Dendritic cell treated with granulocyte-macrophage colony-stimulating factor and Interleukin-4, amounts not matched to agents 40 ng/mL and 50 ng/mL, for 4 days (primary cell): ENCODE measurements at regions not wholly inside any gene's neighbourhood (a gene's known extent, or its start where the extent isn't known, plus 50 kb on each side); places are given as distances from the start of the nearest gene placed in this dataset.
"Not testable (repeated sequence)": the region's sequence is repeated elsewhere in the genome, so short reads cannot be mapped to it uniquely, and the experiment has no call there.

Experiments
- H3K27ac Mint-ChIP-seq: one replicate; pipeline ENCODE4 v1.8.0; 2022; ENCODE audit warnings: mild to moderate bottlenecking, mixed read lengths
- H3K27me3 Mint-ChIP-seq: one replicate; pipeline ENCODE4 v1.8.0; 2022; ENCODE audit warnings: mild to moderate bottlenecking, mixed read lengths
- H3K36me3 Mint-ChIP-seq: one replicate; pipeline ENCODE4 v1.8.0; 2022; ENCODE audit warnings: low read depth, mixed read lengths
- H3K4me1 Mint-ChIP-seq: one replicate; pipeline ENCODE4 v1.8.0; 2022; ENCODE audit warnings: low read depth, mixed read lengths
- H3K4me3 Mint-ChIP-seq: one replicate; pipeline ENCODE4 v1.8.0; 2022; ENCODE audit warnings: mild to moderate bottlenecking, moderate library complexity, mixed read lengths
- H3K9me3 Mint-ChIP-seq: one replicate; pipeline ENCODE4 v1.8.0; 2022; ENCODE audit warnings: mixed read lengths
- intact Hi-C: fragments of 100-400 bp; cut with micrococcal nuclease; formaldehyde crosslinking; loops from one replicate; pipeline ENCODE4 v1.15.0; 2022

DNA sequence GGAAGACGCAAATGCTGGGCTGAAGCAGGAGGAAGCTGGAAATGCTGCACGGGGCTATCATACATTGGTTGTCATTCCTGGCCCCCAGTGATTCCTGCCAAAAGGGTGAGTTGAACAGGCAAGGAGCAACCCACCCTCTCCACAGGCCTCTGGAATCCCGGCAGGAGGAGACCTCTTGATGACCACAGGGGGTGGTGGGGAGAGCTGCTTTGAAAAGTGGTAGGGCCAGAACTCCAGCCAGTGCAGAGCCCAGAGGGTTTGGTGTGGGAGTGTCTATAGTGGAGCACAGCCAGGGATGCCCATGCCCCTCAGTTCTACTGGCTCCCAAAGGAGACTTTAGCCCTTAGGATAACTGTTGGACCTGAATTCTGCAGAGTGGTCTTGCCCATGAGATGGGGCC lies 89.2 kb downstream of the SAMD9 start:
- H3K27ac Mint-ChIP-seq, result no peak overlapping the region
- H3K36me3 Mint-ChIP-seq, result no peaks in the 10 kb centered on the region
- H3K27me3 Mint-ChIP-seq, result no peaks in the 10 kb centered on the region
- H3K4me3 Mint-ChIP-seq, result no peak overlapping the region
- H3K4me1 Mint-ChIP-seq, result no peaks in the 10 kb centered on the region
- peaks cover 25% of the 10 kb centered on the region for H3K9me3 Mint-ChIP-seq
- intact Hi-C loops, result no loop called here

DNA sequence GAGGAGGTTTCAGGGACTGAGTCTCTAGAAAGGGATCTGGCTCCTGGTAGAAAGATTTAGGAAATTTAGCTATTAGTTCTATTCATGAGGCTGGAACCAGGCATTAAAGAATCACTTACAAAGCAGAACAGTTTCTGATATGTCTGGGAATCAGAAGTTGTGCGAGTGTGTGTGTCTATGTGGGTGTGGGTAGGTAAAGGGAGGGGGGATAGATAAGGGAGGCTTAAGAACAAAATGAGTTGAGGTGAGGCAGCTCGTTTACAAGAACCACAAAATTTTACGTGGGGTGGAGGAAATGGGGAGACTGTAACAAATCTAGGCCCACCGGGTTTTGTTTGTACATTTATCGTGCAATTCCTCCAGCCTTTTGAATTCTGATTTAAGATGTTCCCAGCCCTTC lies 90.7 kb downstream of the SAMD9 start:
- no peaks in the 10 kb centered on the region for H3K36me3 Mint-ChIP-seq
- H3K4me1 Mint-ChIP-seq, result no peaks in the 10 kb centered on the region
- intact Hi-C loops, result no loop called here
- H3K27me3 Mint-ChIP-seq, result no peaks in the 10 kb centered on the region
- no peak overlapping the region for H3K27ac Mint-ChIP-seq
- peaks cover 25% of the 10 kb centered on the region for H3K9me3 Mint-ChIP-seq
- no peak overlapping the region for H3K4me3 Mint-ChIP-seq

DNA sequence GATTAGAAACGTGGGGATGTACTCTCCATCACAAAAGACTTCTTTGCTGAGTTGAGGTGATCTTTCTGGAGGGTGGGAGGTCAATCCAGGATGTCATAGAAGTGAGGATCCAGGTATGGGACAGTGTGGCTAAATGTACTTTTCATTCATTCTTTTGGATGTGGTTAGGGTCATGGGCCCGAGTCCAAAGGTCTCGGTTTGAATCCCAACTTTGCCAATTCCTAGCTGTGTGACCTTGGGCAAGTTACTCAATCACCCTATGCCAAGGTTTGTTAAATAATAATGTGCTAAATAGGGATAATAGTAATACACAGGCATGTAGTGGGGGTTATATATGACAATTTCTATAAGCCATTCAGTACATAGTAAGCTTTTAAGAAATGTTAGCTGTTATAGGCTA lies 91.4 kb downstream of the SAMD9 start:
- Mint-ChIP-seq H3K27me3 (no peaks in the 10 kb centered on the region), H3K9me3 (peaks cover 18% of the 10 kb centered on the region), H3K36me3 (no peaks in the 10 kb centered on the region), H3K27ac (no peak overlapping the region), H3K4me3 (no peak overlapping the region), H3K4me1 (no peaks in the 10 kb centered on the region)
- intact Hi-C loops, result no loop called here

DNA sequence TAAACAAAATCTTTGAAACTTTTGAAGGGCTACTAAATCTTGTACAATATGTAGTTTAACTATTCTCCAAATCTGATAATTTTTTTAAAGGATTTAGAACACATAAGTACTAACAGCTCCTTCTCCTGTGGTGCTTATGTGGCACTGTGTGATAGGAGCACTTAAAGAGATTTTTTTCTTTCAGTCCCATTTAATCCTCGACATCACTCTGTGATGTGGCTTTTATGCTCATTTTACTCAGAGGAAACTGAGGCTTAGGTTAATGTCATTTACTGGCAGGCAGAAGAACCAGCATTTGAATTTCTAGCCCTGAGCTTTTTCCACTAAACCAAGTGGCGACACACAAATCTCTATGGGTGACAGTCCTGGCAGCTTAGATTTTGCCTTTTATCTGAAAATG lies 92.4 kb downstream of the SAMD9 start:
- intact Hi-C loops, result no loop called here
- no peaks in the 10 kb centered on the region for H3K36me3 Mint-ChIP-seq
- H3K4me1 Mint-ChIP-seq, result no peaks in the 10 kb centered on the region
- H3K27ac Mint-ChIP-seq, result no peak overlapping the region
- no peaks in the 10 kb centered on the region for H3K27me3 Mint-ChIP-seq
- H3K4me3 Mint-ChIP-seq, result no peak overlapping the region
- H3K9me3 Mint-ChIP-seq, result peaks cover 9% of the 10 kb centered on the region

DNA sequence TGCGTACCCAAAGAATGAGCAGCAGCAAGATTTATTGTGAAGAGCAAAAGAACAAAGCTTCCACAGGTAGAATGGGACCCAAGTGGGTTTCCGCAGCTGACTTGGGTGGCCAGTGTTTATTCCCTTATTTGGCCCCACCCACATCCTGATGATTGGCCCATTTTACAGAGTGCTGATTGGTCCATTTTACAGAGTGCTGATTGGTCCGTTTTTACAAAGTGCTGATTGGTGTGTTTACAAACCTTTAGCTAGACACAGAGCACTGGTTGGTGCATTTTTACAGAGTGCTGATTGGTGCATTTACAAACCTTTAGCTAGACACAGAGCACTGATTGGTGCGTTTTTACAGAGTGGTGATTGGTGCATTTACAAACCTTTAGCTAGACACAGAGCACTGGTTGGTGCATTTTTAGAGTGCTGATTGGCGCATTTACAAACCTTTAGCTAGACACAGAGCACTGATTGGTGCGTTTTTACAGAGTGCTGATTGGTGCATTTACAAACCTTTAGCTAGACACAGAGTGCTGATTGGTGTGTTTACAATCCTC lies 94.8 kb downstream of the SAMD9 start:
- H3K27ac Mint-ChIP-seq, H3K27me3 Mint-ChIP-seq, intact Hi-C loops: not testable (repeated sequence)

DNA sequence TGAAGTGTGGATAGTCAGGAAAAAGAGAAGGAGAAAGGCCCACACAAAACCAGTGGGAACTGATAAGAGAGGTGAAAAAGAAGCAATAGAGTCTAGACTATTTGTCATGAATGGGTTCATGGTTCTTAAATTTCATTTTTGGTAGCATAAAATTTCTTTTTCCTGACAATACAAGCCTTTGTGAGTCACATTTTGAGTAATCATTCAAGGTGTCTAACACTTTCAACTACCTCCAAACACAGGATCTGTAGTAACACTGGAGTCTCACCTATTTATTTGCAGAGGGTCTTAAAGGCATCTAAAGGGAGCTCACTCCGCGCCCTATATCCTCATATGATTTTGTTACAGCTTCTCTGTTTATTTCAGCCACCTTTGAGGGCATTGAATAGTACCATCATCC lies 96.0 kb downstream of the SAMD9 start:
- H3K9me3 Mint-ChIP-seq, result peaks cover 7% of the 10 kb centered on the region
- peaks cover 4% of the 10 kb centered on the region for H3K4me1 Mint-ChIP-seq
- H3K27me3 Mint-ChIP-seq, result no peaks in the 10 kb centered on the region
- H3K36me3 Mint-ChIP-seq, result no peaks in the 10 kb centered on the region
- intact Hi-C loops, result no loop called here
- no peak overlapping the region for H3K4me3 Mint-ChIP-seq
- no peak overlapping the region for H3K27ac Mint-ChIP-seq

More for the DNA sequence above, 94.8 kb downstream of the SAMD9 start:
- H3K4me3 Mint-ChIP-seq, H3K36me3 Mint-ChIP-seq, H3K9me3 Mint-ChIP-seq, H3K4me1 Mint-ChIP-seq: not testable (repeated sequence)

DNA sequence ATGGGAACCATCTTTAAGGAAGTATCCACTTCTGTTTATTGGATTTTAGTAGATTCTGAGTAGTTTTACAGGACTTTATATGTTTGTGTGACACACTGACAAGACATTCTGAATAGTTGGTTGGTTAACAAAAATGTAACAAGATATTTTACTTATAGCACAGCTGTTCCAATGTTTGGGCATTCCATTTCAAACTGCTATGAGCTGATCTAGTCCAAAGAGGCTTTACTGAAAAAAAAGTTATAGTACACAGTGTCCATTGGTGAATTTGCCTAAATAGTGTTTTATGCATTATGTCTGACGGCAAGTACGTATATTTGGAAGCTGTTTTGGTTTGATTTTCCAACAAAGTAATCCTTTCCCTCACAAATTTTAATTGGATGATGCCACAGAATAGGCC lies 99.1 kb downstream of the SAMD9 start:
- Mint-ChIP-seq H3K27ac (no peak overlapping the region), H3K27me3 (no peaks in the 10 kb centered on the region), H3K9me3 (peaks cover 7% of the 10 kb centered on the region), H3K36me3 (no peaks in the 10 kb centered on the region), H3K4me3 (no peak overlapping the region), H3K4me1 (peaks cover 18% of the 10 kb centered on the region)
- intact Hi-C loops, result no loop called here

DNA sequence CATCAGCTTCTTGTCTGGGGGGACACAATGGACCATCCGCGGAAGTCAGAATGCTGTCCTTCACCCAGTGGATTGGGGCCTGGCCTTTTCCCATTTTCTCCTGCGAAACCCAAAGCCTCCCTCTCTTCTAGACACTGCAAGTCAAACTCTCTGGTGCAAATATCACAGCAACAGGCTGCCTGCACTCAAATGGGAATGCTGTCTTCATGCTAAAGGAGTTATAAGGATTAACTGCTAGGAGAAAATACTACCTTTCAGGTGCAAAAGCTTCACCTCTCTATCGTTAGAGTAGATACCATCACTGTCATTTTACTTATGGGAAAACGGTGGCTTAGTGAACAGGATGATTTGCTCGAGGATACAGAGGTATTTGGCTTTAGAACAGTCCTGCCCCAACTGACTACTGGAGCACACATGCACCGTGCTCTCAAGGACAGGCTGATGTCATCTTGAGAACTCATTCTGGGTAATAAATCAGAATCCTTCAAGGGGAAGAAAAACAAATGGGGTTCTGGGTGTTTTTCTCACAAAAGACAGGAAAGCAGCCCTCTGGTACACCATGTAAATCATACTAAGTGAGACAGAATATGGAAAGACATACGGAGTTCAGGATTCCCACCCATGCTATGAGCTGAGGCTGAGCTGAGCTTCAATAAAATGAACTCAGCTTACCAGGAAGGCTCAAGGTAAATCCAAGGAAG lies 100.9 kb downstream of the SAMD9 start:
- Mint-ChIP-seq H3K27me3 (no peaks in the 10 kb centered on the region), H3K9me3 (no peaks in the 10 kb centered on the region), H3K4me3 (no peak overlapping the region), H3K4me1 (peaks cover 18% of the 10 kb centered on the region), H3K27ac (peak overlapping the region; percentile 72), H3K36me3 (no peaks in the 10 kb centered on the region)
- intact Hi-C loops, result no loop called here

DNA sequence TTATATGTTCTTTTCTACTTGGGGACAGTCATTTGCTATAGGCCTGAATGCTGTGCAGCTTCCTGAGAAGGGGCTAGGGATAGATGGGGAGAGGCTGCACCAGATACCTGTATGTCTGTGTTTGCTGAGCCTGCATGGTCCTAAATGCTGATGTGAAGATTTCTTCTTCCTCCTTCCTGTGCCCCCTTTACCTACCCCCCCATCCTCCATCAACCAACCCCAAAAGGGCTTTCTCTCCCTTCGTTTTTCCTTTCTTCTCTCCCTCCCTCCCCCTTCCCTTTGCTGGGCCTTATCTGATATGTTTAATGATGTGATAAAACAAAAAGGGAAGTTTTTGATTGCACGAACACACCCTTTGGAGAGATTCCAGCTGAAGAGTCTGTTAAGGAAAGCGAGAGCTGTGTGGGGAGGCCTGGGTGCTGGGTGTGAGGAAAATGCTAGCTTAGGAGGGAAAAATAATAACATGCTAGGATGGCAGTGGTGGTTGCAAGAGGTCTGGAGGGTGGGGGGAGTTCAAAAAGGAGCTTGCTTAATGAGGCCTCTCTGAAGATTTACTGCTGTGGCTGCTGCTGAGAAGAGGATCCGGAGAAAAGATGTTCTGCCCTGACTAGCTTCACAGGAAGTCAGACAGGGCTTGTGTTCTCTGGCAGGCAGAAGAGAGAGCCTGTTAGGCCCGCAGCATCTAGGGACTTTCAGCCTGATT lies 101.8 kb downstream of the SAMD9 start:
- peaks cover 18% of the 10 kb centered on the region for H3K4me1 Mint-ChIP-seq
- H3K36me3 Mint-ChIP-seq, result no peaks in the 10 kb centered on the region
- H3K27ac Mint-ChIP-seq, result peak overlapping the region; percentile 72
- intact Hi-C loops, result no loop called here
- no peaks in the 10 kb centered on the region for H3K9me3 Mint-ChIP-seq
- peak overlapping the region; percentile 10 for H3K4me3 Mint-ChIP-seq
- H3K27me3 Mint-ChIP-seq, result no peaks in the 10 kb centered on the region

DNA sequence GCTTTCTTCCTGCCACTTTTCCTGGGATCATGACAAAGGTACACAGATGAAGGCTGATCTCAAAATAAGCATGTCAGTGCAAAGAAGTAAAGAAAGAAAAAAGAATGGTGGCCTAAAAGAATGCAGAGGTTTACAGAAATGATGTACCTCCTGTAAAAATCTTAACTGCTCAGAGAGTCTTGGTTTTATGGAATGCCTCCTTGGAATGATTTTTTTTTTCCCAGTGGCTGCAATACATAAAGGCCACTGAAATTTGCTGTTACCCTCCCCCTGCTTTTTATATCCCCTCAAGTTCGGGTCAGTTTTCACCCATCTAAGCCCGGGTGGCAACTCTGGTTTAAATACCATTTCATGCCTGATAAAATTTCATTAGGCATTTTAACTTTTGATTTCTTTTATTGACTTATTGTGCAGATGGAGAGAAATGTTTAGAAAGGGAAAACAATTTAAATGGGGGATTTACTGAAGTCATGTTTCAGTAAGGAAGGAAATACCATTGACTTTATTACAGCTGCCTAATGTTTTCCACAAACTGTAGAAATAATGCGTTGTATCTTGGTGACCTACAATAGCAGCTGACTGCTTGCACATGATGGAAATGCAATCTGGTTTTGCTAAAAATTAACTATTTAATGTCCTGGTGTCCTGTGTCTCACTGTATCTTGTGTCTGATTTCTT lies 102.5 kb downstream of the SAMD9 start:
- H3K9me3 Mint-ChIP-seq, result no peaks in the 10 kb centered on the region
- H3K4me1 Mint-ChIP-seq, result peaks cover 18% of the 10 kb centered on the region
- no peaks in the 10 kb centered on the region for H3K36me3 Mint-ChIP-seq
- intact Hi-C loops, result no loop called here
- no peak overlapping the region for H3K27ac Mint-ChIP-seq
- H3K4me3 Mint-ChIP-seq, result no peak overlapping the region
- H3K27me3 Mint-ChIP-seq, result no peaks in the 10 kb centered on the region

DNA sequence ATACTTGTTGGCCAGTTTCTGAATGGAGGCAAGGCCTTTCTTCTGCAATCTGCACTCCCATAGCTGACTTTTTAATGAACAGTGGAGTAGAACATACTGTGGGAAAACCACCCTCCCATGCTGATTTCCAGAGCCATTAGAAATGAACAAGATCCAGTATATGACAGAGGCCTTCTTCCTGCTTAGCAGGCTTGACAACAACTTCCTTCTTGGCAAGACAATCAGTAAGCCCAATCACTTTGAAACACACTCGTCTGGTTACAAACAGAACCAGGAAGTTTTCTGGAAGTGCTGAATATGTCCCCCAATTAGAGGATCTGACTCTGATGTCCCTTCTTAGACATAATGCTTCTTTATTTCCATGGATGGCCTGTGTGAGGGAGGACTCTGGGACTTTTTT lies 103.4 kb downstream of the SAMD9 start:
- H3K27ac Mint-ChIP-seq, result no peak overlapping the region
- intact Hi-C loops, result no loop called here
- no peak overlapping the region for H3K4me3 Mint-ChIP-seq
- no peaks in the 10 kb centered on the region for H3K36me3 Mint-ChIP-seq
- H3K9me3 Mint-ChIP-seq, result no peaks in the 10 kb centered on the region
- peaks cover 18% of the 10 kb centered on the region for H3K4me1 Mint-ChIP-seq
- H3K27me3 Mint-ChIP-seq, result no peaks in the 10 kb centered on the region

DNA sequence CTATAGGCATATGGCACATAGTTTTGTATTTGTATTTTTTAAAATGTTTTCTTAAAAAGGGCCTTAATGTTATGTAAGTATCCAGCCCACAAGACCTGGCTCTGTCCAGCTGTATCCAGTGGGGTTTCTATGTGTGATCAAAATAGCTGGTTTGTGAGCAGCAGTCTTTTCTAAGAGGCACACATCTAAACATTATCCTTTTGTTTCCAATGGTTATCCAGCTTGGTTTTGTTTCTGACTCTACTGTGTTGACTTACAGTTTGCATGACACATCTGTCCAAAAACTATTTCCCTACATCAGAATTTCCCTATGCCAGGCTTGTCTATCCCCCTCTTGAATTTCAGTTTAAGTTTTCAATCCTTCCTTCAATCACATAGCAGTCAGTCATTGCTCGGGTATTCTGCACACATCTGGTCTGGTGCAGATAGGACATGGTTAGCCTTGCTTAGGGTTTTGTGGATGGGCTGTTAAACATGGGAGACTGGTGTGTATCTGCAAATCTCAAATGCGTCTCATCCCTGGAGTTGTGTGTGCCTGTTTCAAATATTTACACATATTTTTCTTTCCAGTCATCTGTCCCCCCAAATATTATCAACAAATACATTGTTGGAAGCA lies 104.2 kb downstream of the SAMD9 start:
- H3K9me3 Mint-ChIP-seq, result no peaks in the 10 kb centered on the region
- H3K36me3 Mint-ChIP-seq, result no peaks in the 10 kb centered on the region
- no peak overlapping the region for H3K4me3 Mint-ChIP-seq
- peaks cover 18% of the 10 kb centered on the region for H3K4me1 Mint-ChIP-seq
- intact Hi-C loops, result no loop called here
- H3K27ac Mint-ChIP-seq, result no peak overlapping the region
- no peaks in the 10 kb centered on the region for H3K27me3 Mint-ChIP-seq

DNA sequence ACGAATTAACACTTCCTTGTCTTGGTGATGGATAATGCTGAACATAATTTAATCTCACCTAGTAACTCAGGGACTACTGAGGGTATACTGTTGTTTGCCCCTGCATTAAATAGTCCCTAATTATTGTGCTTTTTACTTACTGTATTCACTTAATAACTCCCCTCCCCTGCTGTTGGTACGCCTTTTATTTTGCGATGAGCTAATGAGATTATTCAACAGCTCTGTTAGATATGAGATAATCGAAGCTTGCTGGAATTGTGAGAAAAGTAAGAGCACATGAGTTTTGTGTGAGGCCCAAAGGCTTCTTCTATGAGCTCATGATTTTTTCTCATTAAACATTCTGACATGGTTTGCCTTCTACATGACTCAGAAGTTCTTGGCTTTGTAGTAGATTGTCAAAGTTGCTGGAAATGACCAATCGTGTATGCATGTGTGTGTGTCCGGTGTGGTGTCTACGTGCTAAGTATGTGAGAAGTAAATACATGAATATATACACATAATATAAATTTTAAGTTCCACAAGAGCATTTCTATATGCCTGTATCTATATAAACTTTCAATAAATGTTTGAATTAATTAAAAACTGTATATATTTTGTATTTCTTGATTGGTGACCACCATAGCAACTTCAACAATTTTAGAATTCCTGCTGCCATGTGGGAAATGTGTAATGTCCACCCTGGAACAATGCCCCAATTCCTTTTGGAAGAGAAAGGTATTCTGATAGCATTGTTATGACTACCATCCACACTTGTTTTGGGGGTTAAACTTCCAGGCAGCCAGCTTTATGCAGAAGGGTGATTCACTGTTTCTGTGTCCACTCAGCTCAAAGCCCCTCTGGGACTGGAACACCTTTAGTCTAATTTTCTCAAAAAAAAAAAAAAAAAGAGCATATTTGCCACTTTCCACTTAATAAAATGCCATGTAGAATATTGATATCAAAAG lies 106.2 kb downstream of the SAMD9 start:
- intact Hi-C loops, result no loop called here
- Mint-ChIP-seq H3K4me1 (peaks cover 13% of the 10 kb centered on the region), H3K9me3 (no peaks in the 10 kb centered on the region)

More for the DNA sequence above, 106.2 kb downstream of the SAMD9 start:
- H3K4me3 Mint-ChIP-seq, result no peak overlapping the region
- H3K27ac Mint-ChIP-seq, result no peak overlapping the region
- no peaks in the 10 kb centered on the region for H3K27me3 Mint-ChIP-seq
- H3K36me3 Mint-ChIP-seq, result no peaks in the 10 kb centered on the region
